Kasumi-1 (cell line): ENCODE measurements at regions not wholly inside any gene's neighbourhood (a gene's known extent, or its start where the extent isn't known, plus 50 kb on each side); places are given as distances from the start of the nearest gene placed in this dataset.
"Not testable (repeated sequence)": the region's sequence is repeated elsewhere in the genome, so short reads cannot be mapped to it uniquely, and the experiment has no call there.

Source experiments
- DNase-seq, 2 experiments: peaks; one replicate each; lab custom pipeline; 2025; lab: John Stamatoyannopoulos, UW

DNA sequence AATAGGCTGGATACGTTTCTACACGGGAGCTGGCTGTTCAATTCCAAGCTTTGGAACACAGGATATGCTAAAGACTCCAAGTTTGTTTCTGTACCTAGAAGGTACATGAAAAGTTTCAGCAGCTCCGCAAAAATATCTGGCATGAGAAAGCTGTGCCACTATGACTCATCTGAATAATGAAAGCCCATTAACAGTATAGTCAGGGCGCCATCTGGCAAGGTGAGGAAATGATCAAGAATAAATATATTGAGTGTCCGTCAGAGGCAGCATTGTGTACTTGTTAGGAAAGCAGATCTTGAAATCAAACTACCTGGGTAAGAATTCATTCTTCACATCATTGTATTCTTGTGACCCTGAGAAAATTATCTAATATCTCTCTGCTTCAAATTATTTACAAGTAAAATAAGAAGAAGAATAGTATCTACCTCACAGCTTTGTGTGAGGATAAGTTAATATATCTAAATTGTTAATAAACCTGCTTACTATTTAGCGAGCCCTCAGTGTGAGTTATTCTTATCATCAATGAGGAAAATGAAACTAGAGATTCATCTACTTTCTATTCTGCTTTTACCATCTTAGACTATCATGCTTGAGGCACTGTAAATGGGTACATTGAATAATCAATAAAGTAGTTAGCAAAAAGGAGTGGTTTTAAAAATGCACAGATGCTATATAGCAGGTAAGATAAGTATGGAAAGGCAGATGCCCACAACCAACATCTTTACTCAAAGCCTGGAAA is 53.5 kb downstream of the FSCB start:
- no peak for DNase-seq

DNA sequence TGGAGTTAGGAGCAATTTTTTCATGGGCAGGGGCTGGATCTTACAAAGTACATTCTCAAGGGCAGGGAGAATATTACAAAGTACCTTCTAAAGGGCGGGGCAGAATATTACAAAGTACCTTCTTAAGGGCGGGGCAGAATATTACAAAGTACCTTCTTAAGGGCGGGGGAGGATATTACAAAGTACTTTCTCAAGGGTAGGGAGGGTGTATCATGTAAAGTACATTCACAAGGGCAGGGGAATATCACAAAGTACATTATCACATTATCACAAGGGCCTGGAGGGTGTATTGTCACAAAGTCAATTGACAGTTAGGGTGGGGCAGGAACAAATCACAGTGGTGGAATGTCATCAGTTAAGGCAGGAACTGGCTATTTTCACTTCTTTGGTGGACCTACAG is 56.9 kb downstream of the FSCB start:
- DNase-seq = not testable (repeated sequence)

DNA sequence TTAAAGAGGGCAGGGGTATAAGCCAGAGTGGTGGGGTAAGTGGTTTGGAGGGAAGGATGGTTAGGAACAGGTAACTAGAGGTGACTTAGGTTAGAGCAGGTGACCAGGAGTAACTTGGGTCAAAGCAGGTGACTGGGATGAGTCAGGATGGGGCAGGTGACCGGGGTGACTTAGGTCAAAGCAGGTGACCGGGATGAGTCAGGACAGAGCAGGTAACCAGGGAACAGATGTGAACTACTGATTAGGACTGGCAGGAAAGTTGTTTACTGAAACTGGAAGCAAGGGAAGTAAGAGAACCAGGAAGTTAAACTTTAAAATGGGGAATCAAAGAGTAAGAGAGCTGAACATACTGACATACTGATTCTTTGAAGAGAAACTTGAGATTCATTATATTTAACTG is 57.4 kb downstream of the FSCB start:
- no peak for DNase-seq

DNA sequence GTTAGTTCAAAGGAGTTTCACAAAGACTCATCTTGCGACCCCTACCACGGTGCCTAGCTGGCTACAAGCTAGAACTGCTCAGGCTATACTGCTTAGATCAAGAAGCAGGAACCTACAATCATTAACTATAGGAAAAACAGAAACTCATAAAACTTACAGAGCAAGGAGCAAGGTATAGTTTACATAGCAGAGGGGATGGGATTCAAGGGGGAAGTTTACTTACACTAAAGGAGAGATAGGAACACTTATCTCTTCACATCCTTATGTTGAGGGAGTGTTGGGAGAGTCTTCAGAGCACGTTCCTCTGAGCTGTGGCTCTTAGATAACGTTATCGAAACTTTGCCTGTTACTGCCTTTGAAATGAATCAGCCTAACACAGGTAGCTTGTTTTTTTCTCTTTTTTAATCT is 58.1 kb downstream of the FSCB start:
- DNase-seq = no peak

DNA sequence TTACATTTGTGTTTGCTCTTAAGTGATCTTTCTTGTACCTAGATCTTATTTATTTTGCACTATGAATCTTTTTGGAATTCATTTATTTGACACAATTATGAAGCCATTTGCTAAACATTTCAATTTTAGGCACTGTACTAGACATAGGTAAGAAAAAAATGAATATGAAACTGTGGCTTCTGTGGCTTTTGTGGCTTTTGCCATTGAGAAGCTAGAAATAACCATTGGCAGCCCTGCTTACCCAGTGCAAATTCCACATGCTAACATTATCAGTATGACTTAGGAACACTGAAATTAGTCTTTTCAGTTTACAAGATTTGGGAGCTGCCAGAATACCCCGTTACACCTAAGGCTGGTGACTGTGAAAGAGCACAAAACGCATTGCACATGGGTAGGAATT is 60.1 kb downstream of the FSCB start:
- peak in 1 of 2 experiments; percentile 11 for DNase-seq

DNA sequence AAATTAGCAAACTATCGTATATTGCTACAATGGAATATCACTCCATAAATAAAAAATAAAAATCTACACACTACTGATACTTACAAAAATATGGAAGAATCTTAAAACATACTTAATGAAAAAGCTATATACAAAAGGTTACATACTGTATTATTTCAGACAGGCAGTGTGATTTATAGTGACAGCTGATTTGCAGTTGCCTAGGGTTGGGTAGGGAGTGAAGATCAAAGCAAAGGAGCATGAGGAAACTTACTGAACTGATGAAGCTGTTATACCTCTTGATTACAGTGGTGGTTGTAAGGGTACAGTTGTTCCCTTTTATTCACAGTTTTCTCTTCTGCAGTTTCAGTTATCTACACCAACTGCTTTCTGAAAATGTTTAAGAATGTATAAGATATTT is 62.6 kb downstream of the FSCB start:
- no peak for DNase-seq

DNA sequence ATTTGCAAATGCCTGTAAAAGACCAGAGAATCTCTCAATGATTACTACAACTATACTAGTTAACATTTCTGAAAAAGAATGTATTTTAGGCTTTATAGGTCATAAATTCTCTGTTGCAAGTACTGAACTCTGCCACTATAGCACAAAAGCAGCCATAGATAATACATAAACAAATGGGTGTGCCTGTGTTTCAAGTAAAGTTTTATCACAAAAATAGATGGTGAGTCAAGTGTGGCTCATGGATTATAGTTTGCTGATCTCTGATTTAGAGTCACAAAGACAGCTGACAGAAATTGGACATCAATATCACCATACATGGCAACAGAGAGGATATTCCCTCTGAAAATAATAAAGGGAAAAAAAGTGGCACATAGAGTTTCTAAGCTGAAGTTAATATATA is 68.1 kb downstream of the FSCB start:
- DNase-seq = no peak

DNA sequence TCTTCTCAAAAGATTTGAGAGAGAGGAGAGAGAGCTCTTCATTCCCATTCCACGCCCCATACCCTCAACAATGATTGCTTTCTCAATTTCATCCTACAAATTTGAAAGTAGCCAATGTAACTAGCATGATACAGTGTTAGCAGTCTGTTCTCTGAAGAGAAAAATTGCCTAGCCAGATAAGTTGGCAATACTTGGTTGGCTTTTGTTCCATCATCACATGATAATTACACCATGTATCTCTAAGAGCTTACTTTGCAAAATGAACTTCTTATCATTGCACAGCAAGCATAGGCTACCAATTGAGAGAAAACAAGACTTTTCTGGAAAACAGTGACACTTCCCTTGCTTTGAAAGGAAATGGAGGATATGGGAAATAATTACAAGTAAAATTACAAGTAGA is 68.9 kb downstream of the FSCB start:
- DNase-seq = no peak

DNA sequence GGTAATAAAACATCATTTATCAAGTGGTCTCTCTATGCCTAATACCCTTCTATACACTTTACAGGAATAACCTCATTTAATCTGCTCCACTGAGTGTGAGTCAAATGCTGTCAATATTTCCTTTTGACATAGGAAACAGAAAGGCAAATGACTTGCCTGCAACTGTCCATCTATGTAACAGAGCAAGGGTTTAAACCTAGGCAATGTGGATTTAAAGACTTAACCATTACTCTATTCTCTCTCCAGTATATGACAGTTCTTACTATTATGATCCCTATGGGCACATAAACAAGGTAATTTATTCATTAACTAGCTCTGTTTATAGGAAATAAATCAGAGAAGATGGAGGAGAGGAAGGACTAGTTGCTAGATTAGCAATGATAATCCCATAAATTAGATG is 70.6 kb downstream of the FSCB start:
- no peak for DNase-seq

DNA sequence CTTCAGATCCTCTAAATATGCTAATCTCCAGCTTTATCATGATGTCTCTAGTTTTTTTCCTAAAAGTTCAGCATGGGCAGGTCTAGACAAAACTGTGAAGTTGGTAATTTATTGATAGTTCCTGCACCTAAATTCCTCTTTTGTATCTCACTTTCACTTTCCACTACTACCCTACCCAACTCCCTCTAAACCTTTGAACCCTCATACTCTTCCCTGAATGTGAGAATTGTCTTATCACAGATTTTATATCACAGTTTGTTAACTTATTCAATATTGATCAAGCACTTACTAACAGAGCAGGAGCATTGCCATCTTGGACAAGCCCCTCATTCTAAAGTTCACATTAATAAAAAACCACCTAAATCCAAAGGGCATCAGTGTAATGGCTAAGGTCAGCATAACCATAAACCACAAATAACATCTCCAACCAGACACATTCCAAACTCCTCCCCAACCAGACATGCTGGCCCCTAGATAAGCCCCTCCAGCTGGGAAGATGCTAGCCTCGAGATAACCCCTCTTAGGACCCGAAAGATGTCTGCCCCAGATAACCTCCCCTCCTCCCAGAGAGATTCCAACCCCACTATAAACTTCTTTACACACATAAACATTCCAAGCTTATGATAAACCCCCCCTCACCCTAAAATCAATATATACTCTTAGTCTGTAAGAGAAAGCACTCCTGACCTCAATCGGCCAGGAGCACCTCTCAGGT is 78.7 kb downstream of the FSCB start:
- no peak for DNase-seq

DNA sequence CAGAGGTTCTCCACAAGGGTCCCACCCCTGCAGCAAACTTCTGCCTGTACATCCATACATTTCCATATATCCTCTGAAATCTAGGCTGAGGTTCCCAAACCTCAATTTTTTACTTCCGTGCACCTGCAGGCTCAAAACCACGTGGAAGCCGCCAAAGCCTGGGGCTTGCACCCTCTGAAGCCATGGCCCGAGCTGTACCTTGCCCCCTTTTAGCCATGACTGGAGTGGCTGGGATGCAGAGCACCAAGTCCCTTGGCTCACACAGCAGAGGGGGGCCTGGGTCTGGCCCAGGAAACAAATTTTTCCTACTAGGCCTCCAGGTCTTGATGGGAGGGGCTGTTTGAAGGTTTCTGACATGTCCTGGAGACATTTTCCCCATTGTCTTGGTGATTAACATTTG is 84.4 kb downstream of the FSCB start:
- no peak for DNase-seq

DNA sequence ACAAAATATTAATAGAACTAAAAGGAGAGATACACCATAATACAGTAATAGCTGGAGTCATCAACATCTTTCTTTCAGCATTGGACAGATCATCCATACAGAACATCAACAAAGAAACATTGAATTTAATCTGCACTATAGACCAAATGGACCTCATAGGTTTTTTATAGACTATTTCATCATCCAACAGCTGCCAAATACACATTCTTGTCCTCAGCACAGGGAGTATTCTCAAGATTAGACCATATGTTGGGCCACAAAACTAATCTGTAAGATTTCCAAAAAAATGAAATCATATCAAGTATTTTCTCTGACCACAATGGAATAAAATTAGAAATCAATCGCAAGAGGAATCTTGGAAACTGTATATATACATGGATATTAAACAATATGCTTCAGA is 86.9 kb downstream of the FSCB start:
- DNase-seq = no peak

DNA sequence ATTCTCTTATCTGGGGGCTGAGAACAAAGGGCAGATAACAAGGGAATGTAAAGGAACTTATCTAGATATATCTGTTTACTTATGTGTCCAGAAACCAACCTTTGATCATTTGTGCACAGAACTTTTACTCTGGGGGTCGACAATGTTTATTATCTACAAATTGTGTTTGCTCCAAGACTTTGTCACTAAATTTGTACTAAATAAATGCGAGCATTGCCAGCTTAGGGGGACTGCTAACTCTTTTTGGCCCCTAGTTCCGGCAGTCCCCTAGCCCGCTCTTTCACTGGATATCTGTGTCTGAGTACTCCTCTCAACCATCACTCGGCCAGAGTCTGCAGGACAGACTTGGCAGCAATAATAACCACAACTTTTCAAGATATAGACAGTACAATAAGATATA is 88.2 kb downstream of the FSCB start:
- no peak for DNase-seq

DNA sequence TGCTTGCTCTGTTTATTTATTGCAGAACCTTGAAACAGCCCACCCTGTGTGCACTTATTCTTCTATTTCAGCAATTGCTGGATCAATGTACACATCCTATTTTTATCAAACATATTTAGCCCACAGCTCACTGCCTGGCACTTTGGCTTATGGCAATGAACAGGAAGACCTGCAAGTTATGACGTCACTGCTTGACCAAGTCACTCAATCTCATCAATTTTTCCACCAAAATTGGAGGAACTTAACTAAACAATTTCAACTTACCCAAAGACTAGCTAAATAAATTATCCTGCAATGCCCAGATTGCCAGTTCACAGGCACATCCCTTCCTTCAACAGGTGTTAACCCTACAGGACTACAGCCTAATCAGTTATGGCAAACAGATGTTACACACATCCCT is 89.3 kb downstream of the FSCB start:
- DNase-seq = no peak

DNA sequence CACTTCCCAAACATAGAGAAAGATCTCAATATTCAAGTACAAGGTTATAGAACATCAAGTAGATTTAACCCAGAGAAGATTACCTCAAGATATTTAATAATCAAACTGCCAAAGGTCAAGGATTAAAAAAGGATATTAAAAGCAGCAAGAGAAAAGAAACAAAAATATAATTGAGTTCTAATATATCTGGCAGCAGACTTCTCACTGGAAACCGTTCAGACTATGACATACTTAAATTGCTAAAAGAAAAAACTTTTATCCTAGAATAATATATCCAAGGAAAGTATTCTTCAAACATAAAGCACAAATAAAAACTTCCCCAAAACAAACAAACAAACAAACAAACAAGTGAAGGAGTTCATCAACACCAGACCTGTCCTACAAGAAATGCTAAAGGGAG is 92.4 kb downstream of the FSCB start:
- DNase-seq = no peak

DNA sequence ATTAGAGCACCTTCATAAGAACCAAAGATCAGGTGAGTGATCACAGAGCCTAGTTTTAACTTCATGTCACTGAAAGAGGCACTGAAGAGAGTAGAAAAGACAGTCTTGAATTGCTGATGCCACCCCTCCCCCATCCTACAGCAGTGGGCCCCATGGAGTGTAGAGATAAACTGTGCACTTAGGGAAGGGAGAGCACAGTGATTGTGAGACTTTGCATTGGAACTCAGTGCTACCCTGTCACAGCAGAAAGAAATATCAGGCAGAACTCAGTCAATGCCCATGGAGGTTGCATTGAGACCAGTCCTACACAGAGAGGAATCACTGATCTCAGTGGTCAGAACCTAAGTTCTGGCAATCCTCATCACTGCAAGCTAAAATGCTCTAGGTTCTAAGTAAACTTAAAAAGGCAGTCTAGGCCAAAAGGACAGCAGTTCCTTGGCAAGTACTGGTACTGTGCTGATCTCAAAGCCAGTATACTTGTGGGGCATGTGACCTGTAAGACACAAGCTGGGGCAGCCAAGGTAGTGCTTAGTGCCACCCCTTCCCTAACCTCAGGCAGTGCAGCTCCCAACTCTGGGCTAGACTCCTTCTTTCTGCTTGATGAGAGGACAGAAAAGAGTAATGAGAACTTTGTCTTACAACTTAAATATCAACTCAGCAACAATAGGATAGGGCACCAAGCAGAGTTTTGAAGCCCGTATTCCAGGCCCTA is 94.1 kb downstream of the FSCB start:
- DNase-seq = no peak

DNA sequence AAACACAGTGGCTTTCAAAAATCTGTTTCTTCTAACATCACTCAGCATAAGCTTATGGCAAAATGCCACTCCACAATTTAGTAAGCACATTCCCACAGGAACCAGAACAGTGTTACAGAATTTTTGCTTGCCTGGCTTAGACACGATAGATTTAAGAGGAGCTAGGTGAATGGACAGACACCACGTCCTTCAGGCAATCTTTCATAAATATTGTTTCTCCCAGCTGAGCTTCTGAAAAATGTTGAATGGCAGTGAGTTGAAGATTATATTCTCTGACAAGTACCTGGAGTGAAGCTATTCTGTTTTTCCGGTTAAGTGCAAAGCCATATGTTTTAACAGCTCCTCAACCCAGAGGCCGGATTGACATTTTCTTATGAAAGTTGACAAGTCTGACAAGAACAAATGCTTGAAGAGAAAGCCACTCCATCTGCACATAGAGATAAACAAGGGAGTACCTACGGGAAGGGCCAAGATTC is 102.0 kb downstream of the FSCB start:
- DNase-seq = no peak

DNA sequence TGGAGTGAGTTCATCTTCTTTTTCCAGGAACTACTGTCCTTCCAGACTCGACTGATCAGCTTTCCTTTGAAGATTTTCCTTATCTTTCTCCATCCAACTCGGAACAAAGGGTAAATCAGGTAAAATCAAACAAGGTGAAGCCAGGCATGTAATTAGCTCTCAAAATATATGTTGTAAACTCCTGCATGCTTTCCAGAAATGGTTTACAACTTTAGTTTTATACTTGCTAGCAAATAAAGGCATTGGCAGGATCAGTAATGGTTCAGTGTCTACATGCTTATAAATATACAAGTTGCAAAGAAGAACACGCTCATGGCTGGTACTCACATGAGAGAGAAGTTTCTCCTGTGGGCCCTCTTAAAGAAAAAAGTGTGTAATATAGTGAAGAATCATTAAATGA is 102.5 kb downstream of the FSCB start:
- DNase-seq = no peak

DNA sequence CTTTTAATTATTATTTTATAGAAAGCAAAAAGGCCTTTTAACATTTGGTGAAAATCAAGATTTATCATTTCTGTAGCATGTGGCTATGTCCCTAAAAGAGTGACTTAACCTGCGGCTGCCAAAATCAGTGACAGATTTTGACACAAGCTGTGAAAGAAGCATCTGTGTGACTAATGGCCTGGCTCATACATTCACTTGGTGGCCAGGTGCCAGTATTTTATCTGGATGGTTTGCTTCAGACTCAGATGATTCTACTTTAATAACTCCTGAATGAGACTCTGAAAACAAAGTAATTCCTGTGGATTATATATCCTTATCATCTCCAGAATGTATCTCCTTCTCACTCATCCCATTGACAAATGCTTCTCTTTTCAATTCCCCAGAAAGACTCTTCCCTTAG is 103.0 kb downstream of the FSCB start:
- DNase-seq = no peak

DNA sequence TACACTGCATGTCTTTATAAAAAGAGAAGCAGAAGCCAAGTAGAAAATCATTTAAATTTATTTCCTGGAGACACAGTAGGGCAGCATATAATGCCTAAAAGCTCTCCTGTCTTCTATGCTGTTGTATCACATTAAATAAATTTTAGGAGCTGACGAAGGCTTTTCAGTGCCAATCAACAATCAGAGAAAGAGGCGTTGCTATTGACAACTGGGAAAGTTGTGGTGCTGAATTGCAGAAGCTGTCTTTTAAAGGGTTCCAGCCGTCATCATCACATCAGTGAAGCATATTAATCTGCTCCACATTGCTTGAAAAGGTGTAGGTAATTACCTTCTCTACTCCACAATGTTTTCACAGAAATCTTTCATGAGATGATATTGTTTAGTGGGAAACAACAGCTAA is 103.9 kb downstream of the FSCB start:
- no peak for DNase-seq

DNA sequence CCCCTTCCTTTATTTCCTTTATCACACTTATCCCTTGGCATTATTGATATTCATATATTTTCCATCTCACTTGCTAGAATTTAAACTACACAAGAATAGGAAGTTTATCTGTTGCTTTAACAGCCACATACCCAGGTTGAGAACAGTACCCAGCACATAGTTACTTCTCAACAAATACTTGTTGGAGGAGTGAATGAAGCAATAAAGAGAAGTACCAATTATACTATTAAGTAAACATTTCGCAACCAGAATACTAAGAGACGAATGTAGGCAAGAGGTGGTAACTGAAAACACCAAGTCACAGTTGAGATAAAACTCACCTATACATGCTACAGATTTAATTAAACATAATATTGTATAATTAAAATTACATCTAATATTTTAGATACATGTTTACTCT is 110.9 kb downstream of the FSCB start:
- no peak for DNase-seq

DNA sequence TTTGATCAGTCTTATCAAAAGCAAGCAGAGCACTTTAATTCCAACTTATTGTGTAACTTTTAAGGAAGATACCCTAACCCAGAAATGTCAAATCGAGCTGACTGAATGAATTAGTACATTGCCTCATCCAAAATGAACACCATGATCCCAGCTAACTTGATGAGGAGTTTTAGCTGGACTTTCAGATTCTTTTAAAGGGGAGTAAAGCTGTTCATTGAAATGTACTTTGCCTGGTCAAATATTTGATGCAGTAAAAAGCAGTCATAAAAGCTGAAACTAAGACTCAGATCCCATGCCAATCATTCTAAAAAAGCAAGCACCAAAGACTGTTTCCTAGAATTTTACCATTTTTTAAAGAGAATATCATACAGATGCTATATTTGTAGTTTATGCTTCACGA is 114.1 kb downstream of the FSCB start:
- no peak for DNase-seq

DNA sequence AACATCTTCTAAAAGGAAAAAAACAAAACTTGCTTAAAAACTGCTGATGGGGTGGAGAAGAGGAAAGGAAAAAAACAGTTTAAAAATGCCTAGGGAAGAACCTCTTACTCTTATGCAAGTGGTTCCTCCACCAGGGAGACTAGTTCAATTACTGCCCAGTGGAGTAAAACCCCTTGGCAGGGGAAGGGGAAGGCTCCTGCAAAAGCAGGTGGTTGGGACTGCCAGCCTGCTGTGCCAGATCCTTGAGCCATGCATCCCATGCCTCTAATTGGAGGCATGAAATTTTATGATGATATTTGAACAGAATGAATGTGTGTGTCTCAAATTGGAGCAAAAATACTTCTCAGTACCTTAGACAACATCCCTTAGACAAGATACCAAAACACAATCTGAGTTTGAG is 118.8 kb downstream of the FSCB start:
- no peak for DNase-seq
